ENCODE measurements at regions not wholly inside any gene's neighbourhood (a gene's known extent, or its start where the extent isn't known, plus 50 kb on each side); places are given as distances from the start of the nearest gene placed in this dataset.

DNA sequence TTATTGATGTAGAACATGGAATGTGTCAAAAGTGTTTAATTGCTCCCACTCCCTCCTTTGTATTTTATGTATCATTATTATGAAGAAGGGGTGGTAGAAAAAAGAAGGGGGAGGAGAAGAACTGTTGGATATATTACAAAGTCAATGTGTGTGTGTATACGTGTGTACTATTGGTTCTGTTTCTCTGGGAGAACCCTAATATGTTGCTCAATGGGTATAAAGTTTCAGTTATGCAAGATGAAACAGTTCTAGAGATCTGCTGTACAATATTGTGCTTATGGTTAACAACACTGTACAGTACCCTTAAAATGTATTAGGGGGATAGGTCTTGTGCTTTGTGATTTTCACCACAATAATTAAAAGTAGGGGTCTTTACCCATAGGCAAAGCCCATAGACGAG, 58.1 kb upstream of the ZC3H15 start:
- TF ChIP-seq CTCF (IDR thresholded peaks at IDR 0.05), result no peak
- no peak for TF ChIP-seq EZH2 (IDR thresholded peaks at IDR 0.05; ENCODE audit: borderline replicate concordance, insufficient read depth, low read depth, low read length, poor library complexity, severe bottlenecking)
- Histone ChIP-seq H3K4me2 (replicated peaks; ENCODE audit: low read depth, low read length, poor library complexity, severe bottlenecking) (no peak overlapping the region), H3K9ac (ENCODE audit: low read length) (no peak overlapping the region), H4K20me1 (ENCODE audit: control insufficient read depth, insufficient read depth, low read length, poor library complexity, severe bottlenecking) (no peaks in the 10 kb centered on the region), H3K27me3 (replicated peaks in 1 of 4; ENCODE audit: control extremely low read depth in 1 of 4, control insufficient read depth in 3 of 4, insufficient read depth in 4 of 4, low read length in 3 of 4) (no peaks in the 10 kb centered on the region), H3K4me3 (ENCODE audit: control extremely low read depth in 1 of 5, extremely low read depth in 1 of 5, insufficient read depth in 1 of 5, low read depth in 2 of 5, low read length in 4 of 5) (no peak overlapping the region), H3K9me3 (ENCODE audit: control extremely low read depth in 1 of 3, control insufficient read depth in 2 of 3, insufficient read depth in 1 of 3, low read length in 2 of 3) (no peaks in the 10 kb centered on the region), H3K4me1 (ENCODE audit: control insufficient read depth in 2 of 2, insufficient read depth in 2 of 2, low read length in 2 of 2) (peaks cover 7% of the 10 kb centered on the region in 2 donors), H2AFZ (ENCODE audit: insufficient read depth, low read depth, low read length, poor library complexity, severe bottlenecking) (no peak overlapping the region), H3K36me3 (replicated peaks in 1 of 2; ENCODE audit: control extremely low read depth in 1 of 2, control insufficient read depth in 1 of 2, extremely low read depth in 1 of 2, insufficient read depth in 2 of 2, low read length in 1 of 2) (no peaks in the 10 kb centered on the region), H3K79me2 (ENCODE audit: control insufficient read depth, insufficient read depth, low read length) (no peaks in the 10 kb centered on the region), H3K27ac (ENCODE audit: low read length in 2 of 2) (no peak overlapping the region)
- no peak overlapping the region for H3K4me3 Mint-ChIP-seq
- ChIA-PET CTCF (no interaction called here), POLR2A (no interaction called here)
- H3K4me1 Mint-ChIP-seq, result peaks cover 10% of the 10 kb centered on the region
- WGBS (ENCODE audit: insufficient coverage), result 100% methylated on average over 1 of the region's 2 CpGs
- DNase-seq (no peak), ATAC-seq (ENCODE audit: low read depth) (no peak)
- H3K27me3 Mint-ChIP-seq, result no peaks in the 10 kb centered on the region
- H3K9me3 Mint-ChIP-seq (ENCODE audit: insufficient read depth), result no peaks in the 10 kb centered on the region
- intact Hi-C loops (cut with micrococcal nuclease), result no loop called here
- no peak overlapping the region for H3K27ac Mint-ChIP-seq

- CTCF ChIA-PET, result no interaction called here
- no peak for TF ChIP-seq CTCF (IDR thresholded peaks at IDR 0.05)
- TF ChIP-seq EZH2 (IDR thresholded peaks at IDR 0.05; ENCODE audit: borderline replicate concordance, insufficient read depth, low read depth, low read length, poor library complexity, severe bottlenecking), result no peak
- ATAC-seq (ENCODE audit: low read depth) (no peak), DNase-seq (no peak)
- Mint-ChIP-seq H3K27ac (no peak overlapping the region), H3K27me3 (no peaks in the 10 kb centered on the region), H3K4me3 (no peak overlapping the region), H3K4me1 (peaks cover 10% of the 10 kb centered on the region), H3K9me3 (ENCODE audit: insufficient read depth) (no peaks in the 10 kb centered on the region)
- no peak overlapping the region for H3K4me3 ChIP-seq (ENCODE audit: control extremely low read depth in 1 of 5, extremely low read depth in 1 of 5, insufficient read depth in 1 of 5, low read depth in 2 of 5, low read length in 4 of 5)
- intact Hi-C loops (cut with micrococcal nuclease), result no loop called here
- H3K79me2 ChIP-seq (ENCODE audit: control insufficient read depth, insufficient read depth, low read length), result no peaks in the 10 kb centered on the region
- no peak overlapping the region for H3K9ac ChIP-seq (ENCODE audit: low read length)
- no peak overlapping the region for H2AFZ ChIP-seq (ENCODE audit: insufficient read depth, low read depth, low read length, poor library complexity, severe bottlenecking)
- H3K4me1 ChIP-seq (ENCODE audit: control insufficient read depth in 2 of 2, insufficient read depth in 2 of 2, low read length in 2 of 2), result peaks cover 7% of the 10 kb centered on the region in 2 donors
- no peak overlapping the region for H3K4me2 ChIP-seq (replicated peaks; ENCODE audit: low read depth, low read length, poor library complexity, severe bottlenecking)
- H3K27me3 ChIP-seq (replicated peaks in 1 of 4; ENCODE audit: control extremely low read depth in 1 of 4, control insufficient read depth in 3 of 4, insufficient read depth in 4 of 4, low read length in 3 of 4), result no peaks in the 10 kb centered on the region
- H3K36me3 ChIP-seq (replicated peaks in 1 of 2; ENCODE audit: control extremely low read depth in 1 of 2, control insufficient read depth in 1 of 2, extremely low read depth in 1 of 2, insufficient read depth in 2 of 2, low read length in 1 of 2), result peaks cover 0 to 3% of the 10 kb centered on the region in 2 experiments
- H3K9me3 ChIP-seq (ENCODE audit: control extremely low read depth in 1 of 3, control insufficient read depth in 2 of 3, insufficient read depth in 1 of 3, low read length in 2 of 3), result no peaks in the 10 kb centered on the region
- H3K27ac ChIP-seq (ENCODE audit: low read length in 2 of 2), result no peak overlapping the region
- POLR2A ChIA-PET, result no interaction called here
- no peaks in the 10 kb centered on the region for H4K20me1 ChIP-seq (ENCODE audit: control insufficient read depth, insufficient read depth, low read length, poor library complexity, severe bottlenecking)
Measured at GRCh38 chr2:186429104-186429503, 57.0 kb upstream of the ZC3H15 start.
